Small intestine (tissue), 7 donors: ENCODE measurements at regions not wholly inside any gene's neighbourhood (a gene's known extent, or its start where the extent isn't known, plus 50 kb on each side); places are given as distances from the start of the nearest gene placed in this dataset.
"Not testable (repeated sequence)": the region's sequence is repeated elsewhere in the genome, so short reads cannot be mapped to it uniquely, and the experiment has no call there.

Experiments
- DNase-seq, 2 donors: peaks; one replicate each; pipeline versions ENCODE4 v3.0.0 to v3.0.0-alpha.2; 2013
- FAIRE-seq: peaks from 2 replicates; lab custom pipeline; 2012; peaks lifted over from hg19 to GRCh38; lab: Jason Lieb, UNC
- H3K27ac ChIP-seq, 3 donors: one replicate each; pipeline ENCODE4 v1.5.1; 2013; ENCODE audit warnings: low read length in 2 of 3, mild to moderate bottlenecking in 2 of 3, control low read depth in 1 of 3, inconsistent platforms in 1 of 3, low read depth in 1 of 3, moderate library complexity in 1 of 3
- H3K27me3 ChIP-seq, 3 donors: one replicate each; pipeline ENCODE4 v1.6.1; 2013; ENCODE audit warnings: low read length in 3 of 3, inconsistent platforms in 1 of 3; ENCODE audit not compliant: control insufficient read depth in 3 of 3, insufficient read depth in 3 of 3
- H3K36me3 ChIP-seq, 3 donors: one replicate each; pipeline ENCODE4 v1.6.1; 2013; ENCODE audit warnings: low read length in 3 of 3, inconsistent platforms in 1 of 3, low read depth in 1 of 3, mild to moderate bottlenecking in 1 of 3, moderate library complexity in 1 of 3; ENCODE audit not compliant: control insufficient read depth in 3 of 3, insufficient read depth in 2 of 3
- H3K4me1 ChIP-seq, 3 donors: one replicate each; pipeline ENCODE4 v1.6.1; 2013; ENCODE audit warnings: low read length in 2 of 3, inconsistent platforms in 1 of 3, low read depth in 1 of 3, mild to moderate bottlenecking in 1 of 3, moderate library complexity in 1 of 3; ENCODE audit not compliant: control insufficient read depth in 3 of 3, insufficient read depth in 2 of 3
- H3K4me3 ChIP-seq, 3 donors: one replicate each; pipeline ENCODE4 v1.5.1; 2013; ENCODE audit warnings: low read length in 3 of 3, control low read depth in 1 of 3, inconsistent platforms in 1 of 3, low read depth in 1 of 3, mild to moderate bottlenecking in 1 of 3, moderate library complexity in 1 of 3
- H3K9me3 ChIP-seq, 2 donors: one replicate each; pipeline ENCODE4 v1.6.1; 2013; ENCODE audit warnings: low read depth in 1 of 2, low read length in 1 of 2; ENCODE audit not compliant: control insufficient read depth in 2 of 2, insufficient read depth in 1 of 2
- WGBS, 3 donors: extraction: QIAGEN DNeasy Blood & Tissue Kit; methylation state at CpG; one replicate each; pipeline ENCODE4 v1.1.7; 2013; 5-methylcytosine and 5-hydroxymethylcytosine counted together
- donor health status: healthy with polysubstance abuse.
- donor health status: control.
- donor health status: control.
- donor health status: Bipolar disorder and iron deficiency.
- donor health status: healthy.

DNA sequence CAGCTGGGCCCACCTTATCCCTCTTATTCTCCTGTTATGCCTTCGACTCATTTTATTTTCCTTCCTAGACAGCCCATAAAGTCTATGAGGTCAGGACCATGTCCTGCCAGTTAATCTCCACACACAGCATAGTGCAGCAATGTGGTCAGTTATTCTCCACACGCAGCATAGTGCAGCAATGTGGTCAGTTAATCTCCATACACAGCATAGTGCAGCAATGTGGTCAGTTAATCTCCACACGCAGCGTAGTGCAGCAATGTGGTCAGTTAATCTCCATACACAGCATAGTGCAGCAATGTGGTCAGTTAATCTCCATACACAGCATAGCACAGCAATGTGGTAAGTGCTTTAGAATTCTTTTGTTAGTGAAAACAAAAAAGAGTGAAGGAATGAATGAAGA, 77.8 kb downstream of the TEX36 start:
- H3K27ac ChIP-seq: no peak overlapping the region
- no peak for FAIRE-seq
- no peaks in the 10 kb centered on the region for H3K36me3 ChIP-seq
- H3K4me1 ChIP-seq: no peaks in the 10 kb centered on the region
- no peak overlapping the region for H3K4me3 ChIP-seq
- H3K9me3 ChIP-seq: peaks cover 0 to 6% of the 10 kb centered on the region in 2 donors
- 88 to 90% (median 90%) methylated on average over 4 of the region's 4 CpGs for WGBS, 3 donors
- DNase-seq: no peak
- no peaks in the 10 kb centered on the region for H3K27me3 ChIP-seq

DNA sequence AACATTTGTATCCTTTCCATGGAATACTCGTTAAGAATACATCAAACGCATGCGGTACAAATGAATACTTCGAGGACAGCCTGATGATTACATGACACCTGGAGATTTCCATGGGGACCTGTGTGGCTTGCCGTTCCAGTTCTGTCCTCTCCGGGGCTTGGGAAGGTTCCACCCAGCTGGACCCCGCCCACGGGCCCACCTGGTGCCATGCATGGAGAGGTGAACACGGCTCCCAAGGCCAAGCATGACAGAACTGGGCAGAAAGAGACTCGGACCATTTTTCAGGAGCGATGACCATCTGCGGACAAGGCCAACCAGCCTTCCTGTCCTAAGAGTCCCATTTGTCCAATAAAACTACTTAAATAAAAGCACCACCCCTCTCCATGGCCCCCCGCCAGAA, 80.1 kb downstream of the TEX36 start:
- H3K4me3 ChIP-seq: no peak overlapping the region
- no peak overlapping the region for H3K27ac ChIP-seq
- H3K9me3 ChIP-seq: peaks cover 0 to 11% of the 10 kb centered on the region in 2 donors
- WGBS, 3 donors: 75 to 80% (median 78%) methylated on average over 13 of the region's 13 CpGs
- FAIRE-seq (no peak), DNase-seq (no peak)
- no peaks in the 10 kb centered on the region for H3K27me3 ChIP-seq
- no peaks in the 10 kb centered on the region for H3K4me1 ChIP-seq
- H3K36me3 ChIP-seq: no peaks in the 10 kb centered on the region

DNA sequence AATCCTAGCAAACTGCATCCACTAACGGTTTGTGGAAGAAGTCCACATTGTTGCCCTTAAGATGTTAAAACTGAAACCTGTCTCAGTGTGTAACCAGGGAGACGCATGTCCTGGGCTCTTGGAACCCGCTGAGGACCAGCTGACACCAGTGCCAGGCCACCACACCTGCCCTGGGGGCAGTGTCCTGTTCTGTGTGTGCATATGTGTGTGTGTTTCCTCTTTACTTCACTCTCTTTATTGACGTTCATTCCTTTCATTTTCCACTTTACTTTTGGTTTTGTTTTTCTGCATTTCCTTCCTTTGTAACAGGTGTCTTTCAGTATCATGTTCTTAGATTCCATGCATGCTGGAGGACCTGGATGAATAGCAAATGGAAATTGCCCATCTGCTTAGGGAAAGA, 83.8 kb downstream of the TEX36 start:
- 40 to 68% (median 42%) methylated on average over 4 of the region's 4 CpGs for WGBS, 3 donors
- peaks cover 0 to 16% of the 10 kb centered on the region in 2 donors for H3K9me3 ChIP-seq
- DNase-seq: peak in 1 of 2 donors; percentile 6
- H3K36me3 ChIP-seq: no peaks in the 10 kb centered on the region
- no peaks in the 10 kb centered on the region for H3K4me1 ChIP-seq
- H3K4me3 ChIP-seq: no peak overlapping the region
- no peaks in the 10 kb centered on the region for H3K27me3 ChIP-seq
- H3K27ac ChIP-seq: no peak overlapping the region
- no peak for FAIRE-seq

DNA sequence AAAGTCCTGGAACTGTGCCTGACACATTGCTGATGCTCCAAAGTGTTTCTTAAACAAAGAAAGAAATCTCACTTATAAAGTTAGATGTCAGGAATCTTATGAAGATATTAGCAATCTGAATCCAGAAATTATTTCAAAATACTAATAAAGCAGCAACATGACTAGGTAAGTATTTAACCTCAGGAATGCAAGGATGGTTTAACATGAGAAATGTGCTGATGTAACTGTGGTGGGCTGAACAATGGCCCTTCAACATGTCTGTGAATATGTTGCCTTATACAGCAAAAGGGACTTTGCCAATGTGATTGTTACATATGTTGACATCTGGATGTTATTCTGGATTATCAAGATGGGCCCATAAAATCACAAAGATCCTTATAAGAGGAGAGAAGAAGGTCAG, 87.1 kb downstream of the TEX36 start:
- no peak overlapping the region for H3K4me3 ChIP-seq
- H3K36me3 ChIP-seq: no peaks in the 10 kb centered on the region

DNA sequence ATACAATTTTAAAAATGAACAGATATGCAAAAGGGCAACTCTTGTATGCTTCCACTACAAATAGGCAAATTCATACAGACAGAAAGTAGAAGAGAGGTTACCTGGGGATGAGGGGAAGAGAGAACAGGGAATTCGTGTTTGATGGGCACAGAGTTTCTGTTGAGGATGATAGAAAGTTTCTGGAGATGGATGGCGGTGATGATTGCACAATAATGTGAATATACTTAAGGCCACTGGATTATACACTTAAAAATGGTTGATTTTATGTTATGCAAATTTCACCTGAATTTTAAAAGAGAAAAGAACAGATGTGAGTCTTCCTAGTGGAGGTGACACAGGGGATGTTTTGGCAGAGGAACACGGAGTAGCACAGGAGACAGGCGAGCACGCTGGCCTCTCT, 89.3 kb downstream of the TEX36 start:
- 81 to 84% (median 81%) methylated on average over 5 of the region's 5 CpGs for WGBS, 3 donors
- Histone ChIP-seq H3K4me3 (no peak overlapping the region), H3K9me3 (peaks cover 0 to 5% of the 10 kb centered on the region in 2 donors), H3K4me1 (no peaks in the 10 kb centered on the region), H3K27ac (no peak overlapping the region), H3K27me3 (no peaks in the 10 kb centered on the region), H3K36me3 (no peaks in the 10 kb centered on the region)
- FAIRE-seq (no peak), DNase-seq (no peak)

More for the DNA sequence above, 87.1 kb downstream of the TEX36 start:
- Histone ChIP-seq H3K9me3 (peaks cover 0 to 16% of the 10 kb centered on the region in 2 donors), H3K27me3 (no peaks in the 10 kb centered on the region), H3K4me1 (no peaks in the 10 kb centered on the region), H3K27ac (no peak overlapping the region)
- DNase-seq (no peak), FAIRE-seq (no peak)

DNA sequence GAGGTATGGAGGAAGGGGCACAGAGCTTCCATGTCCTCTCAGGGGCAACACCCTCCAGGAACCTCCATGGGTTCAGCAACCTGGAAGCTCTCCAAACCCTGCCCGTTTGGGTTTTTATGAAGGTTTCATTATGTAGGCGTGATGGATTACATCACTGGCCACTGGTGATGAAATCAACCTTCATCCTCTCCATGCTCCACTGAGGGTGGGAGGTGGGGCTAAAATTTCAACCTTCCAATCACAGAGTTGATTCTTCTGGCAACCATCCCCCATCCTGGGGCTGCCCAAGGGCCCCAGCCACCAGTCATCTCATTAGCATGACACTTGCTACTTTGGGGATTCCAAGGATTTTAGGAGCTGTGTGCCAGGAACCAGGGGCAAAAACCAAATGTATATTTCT, 90.1 kb downstream of the TEX36 start:
- no peak overlapping the region for H3K27ac ChIP-seq
- H3K4me1 ChIP-seq: no peaks in the 10 kb centered on the region
- no peak for DNase-seq
- peaks cover 0 to 5% of the 10 kb centered on the region in 2 donors for H3K9me3 ChIP-seq
- no peak overlapping the region for H3K4me3 ChIP-seq
- H3K27me3 ChIP-seq: no peaks in the 10 kb centered on the region
- H3K36me3 ChIP-seq: no peaks in the 10 kb centered on the region
- WGBS, 3 donors: 44 to 79% (median 47%) methylated on average over 2 of the region's 2 CpGs
- FAIRE-seq: no peak

DNA sequence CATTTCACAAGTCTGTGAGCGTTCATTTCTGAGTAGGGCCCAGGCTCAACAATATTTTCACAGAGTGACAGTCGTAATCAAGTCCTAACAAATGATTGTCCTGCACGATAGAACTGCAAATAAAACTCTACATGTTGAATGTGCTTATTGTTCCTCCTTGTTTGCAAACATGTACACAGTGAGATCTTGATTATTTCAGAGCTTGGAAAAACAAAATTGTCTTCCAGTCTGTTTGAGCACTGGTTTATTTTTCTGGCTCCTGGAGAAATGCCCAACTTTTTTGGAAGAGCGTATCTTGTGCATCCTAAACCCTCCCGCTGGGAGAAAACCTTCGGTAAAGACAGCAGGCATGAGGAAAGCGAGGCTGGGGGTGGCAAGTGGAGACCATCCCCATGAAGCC, 91.1 kb downstream of the TEX36 start:
- no peaks in the 10 kb centered on the region for H3K36me3 ChIP-seq
- H3K9me3 ChIP-seq: peaks cover 0 to 5% of the 10 kb centered on the region in 2 donors
- DNase-seq (no peak), FAIRE-seq (no peak)
- H3K4me3 ChIP-seq: no peak overlapping the region
- H3K4me1 ChIP-seq: no peaks in the 10 kb centered on the region
- WGBS, 3 donors: 56 to 66% (median 56%) methylated on average over 7 of the region's 7 CpGs
- no peaks in the 10 kb centered on the region for H3K27me3 ChIP-seq
- H3K27ac ChIP-seq: no peak overlapping the region

DNA sequence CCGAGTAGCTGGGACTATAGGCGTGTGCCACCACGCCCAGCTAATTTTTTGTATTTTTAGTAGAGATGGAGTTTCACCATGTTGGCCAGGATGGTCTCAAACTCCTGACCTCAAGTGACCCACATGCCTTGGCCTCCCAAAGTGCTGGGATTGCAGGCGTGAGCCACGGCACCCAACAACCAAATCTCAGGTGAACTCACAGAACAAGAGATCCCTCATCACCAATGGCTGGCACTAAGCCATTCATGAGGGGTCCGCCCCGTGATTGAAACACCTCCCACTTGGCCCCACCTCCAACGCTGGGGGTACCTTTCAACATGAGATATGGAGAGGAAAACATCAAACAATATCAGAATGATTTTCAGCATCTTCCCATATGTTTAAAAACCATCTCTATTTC, 94.2 kb downstream of the TEX36 start:
- not testable (repeated sequence) for H3K27me3 ChIP-seq, DNase-seq, H3K36me3 ChIP-seq, H3K27ac ChIP-seq, FAIRE-seq, H3K9me3 ChIP-seq, H3K4me1 ChIP-seq, H3K4me3 ChIP-seq
- WGBS, 3 donors: 70 to 83% (median 81%) methylated on average over 6 to 8 of the region's 8 CpGs

DNA sequence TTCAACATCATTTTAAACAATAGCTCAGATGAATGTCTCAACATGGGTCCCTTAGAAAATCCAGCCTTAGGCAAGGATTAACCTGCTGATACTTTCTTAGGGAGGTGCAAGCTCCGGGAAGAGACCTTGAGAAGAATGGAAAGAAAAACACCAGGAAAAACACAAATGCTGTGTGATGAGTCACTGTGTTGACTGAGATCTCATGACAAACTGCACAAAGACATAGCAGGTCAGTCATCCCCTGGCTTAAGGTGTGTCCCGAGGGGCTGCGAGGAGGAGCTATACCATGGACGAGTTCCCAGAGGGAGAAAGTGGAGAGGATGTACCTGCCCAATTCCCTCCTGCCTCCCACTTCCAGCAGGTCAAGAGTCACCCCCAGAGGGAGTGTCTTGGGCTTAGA, 98.0 kb downstream of the TEX36 start:
- WGBS, 3 donors: 59 to 82% (median 75%) methylated on average over 4 of the region's 4 CpGs
- H3K27ac ChIP-seq: no peak overlapping the region
- no peaks in the 10 kb centered on the region for H3K36me3 ChIP-seq
- H3K4me1 ChIP-seq: no peaks in the 10 kb centered on the region
- no peaks in the 10 kb centered on the region for H3K27me3 ChIP-seq
- no peak overlapping the region for H3K4me3 ChIP-seq
- H3K9me3 ChIP-seq: peaks cover 0 to 5% of the 10 kb centered on the region in 2 donors
- DNase-seq (no peak), FAIRE-seq (no peak)
